NB4 (cell line): ENCODE measurements at regions not wholly inside any gene's neighbourhood (a gene's known extent, or its start where the extent isn't known, plus 50 kb on each side); places are given as distances from the start of the nearest gene placed in this dataset.

ENCODE experiments used
- DNase-seq: peaks from one replicate; pipeline ENCODE4 v3.0.0; 2010; ENCODE audit warnings: low read depth
- H3K4me3 ChIP-seq: one replicate; pipeline ENCODE4 v1.5.1; 2011; ENCODE audit warnings: mild to moderate bottlenecking, low read depth, low read length, moderate library complexity
- CTCF ChIP-seq: IDR thresholded peaks from one replicate; pipeline ENCODE4 v1.5.1; 2012; ENCODE audit warnings: low read depth, low read length
- MAX ChIP-seq: IDR thresholded peaks from 2 replicates; pipeline ENCODE4 v1.6.1; 2011; ENCODE audit warnings: low read depth, low read length
- MYC ChIP-seq: IDR thresholded peaks from 2 replicates; pipeline ENCODE4 v1.6.1; 2011; ENCODE audit warnings: low read depth, low read length
- POLR2A ChIP-seq: IDR thresholded peaks from 2 replicates; pipeline ENCODE4 v1.6.1; 2011; ENCODE audit warnings: mild to moderate bottlenecking; ENCODE audit not compliant: insufficient read length; ENCODE audit errors: extremely low read depth

- TF ChIP-seq POLR2A (no peak), CTCF (no peak), MYC (no peak), MAX (no peak)
- no peak for DNase-seq
- no peak overlapping the region for H3K4me3 ChIP-seq
Measured at GRCh38 chr4:148780426-148781005, 338.3 kb upstream of the NR3C2 start.

GRCh38 chr4:148779771-148780170 is 337.6 kb upstream of the NR3C2 start:
- no peak for TF ChIP-seq POLR2A
- no peak for TF ChIP-seq MAX
- TF ChIP-seq MYC = no peak
- no peak for TF ChIP-seq CTCF
- no peak overlapping the region for H3K4me3 ChIP-seq
- DNase-seq = no peak

- no peak for DNase-seq
- H3K4me3 ChIP-seq = no peak overlapping the region
- TF ChIP-seq MYC = no peak
- no peak for TF ChIP-seq MAX
- TF ChIP-seq CTCF = no peak
- no peak for TF ChIP-seq POLR2A
Measured at GRCh38 chr4:148778980-148779675, 336.9 kb upstream of the NR3C2 start.

- no peak overlapping the region for H3K4me3 ChIP-seq
- no peak for DNase-seq
- TF ChIP-seq POLR2A = no peak
- TF ChIP-seq MYC = no peak
- no peak for TF ChIP-seq MAX
- no peak for TF ChIP-seq CTCF
Measured at GRCh38 chr4:148776941-148777340, 334.7 kb upstream of the NR3C2 start.

- H3K4me3 ChIP-seq = no peak overlapping the region
- TF ChIP-seq CTCF = no peak
- TF ChIP-seq MAX = no peak
- no peak for TF ChIP-seq POLR2A
- no peak for TF ChIP-seq MYC
- no peak for DNase-seq
Measured at GRCh38 chr4:148774134-148774533, 331.9 kb upstream of the NR3C2 start.

- no peak for DNase-seq
- TF ChIP-seq MYC (no peak), POLR2A (no peak), MAX (no peak), CTCF (no peak)
- H3K4me3 ChIP-seq = no peak overlapping the region
Measured at GRCh38 chr4:148773313-148773712, 331.1 kb upstream of the NR3C2 start.
